ENCODE measurements at regions not wholly inside any gene's neighbourhood (a gene's known extent, or its start where the extent isn't known, plus 50 kb on each side); places are given as distances from the start of the nearest gene placed in this dataset.

GRCh38 chr14:86279405-86279804 is 749.5 kb downstream of the FLRT2 start:
- intact Hi-C loops (cut with micrococcal nuclease; ENCODE audit: unreplicated experiment), result no loop called here
- TF ChIP-seq, protein P1, sequence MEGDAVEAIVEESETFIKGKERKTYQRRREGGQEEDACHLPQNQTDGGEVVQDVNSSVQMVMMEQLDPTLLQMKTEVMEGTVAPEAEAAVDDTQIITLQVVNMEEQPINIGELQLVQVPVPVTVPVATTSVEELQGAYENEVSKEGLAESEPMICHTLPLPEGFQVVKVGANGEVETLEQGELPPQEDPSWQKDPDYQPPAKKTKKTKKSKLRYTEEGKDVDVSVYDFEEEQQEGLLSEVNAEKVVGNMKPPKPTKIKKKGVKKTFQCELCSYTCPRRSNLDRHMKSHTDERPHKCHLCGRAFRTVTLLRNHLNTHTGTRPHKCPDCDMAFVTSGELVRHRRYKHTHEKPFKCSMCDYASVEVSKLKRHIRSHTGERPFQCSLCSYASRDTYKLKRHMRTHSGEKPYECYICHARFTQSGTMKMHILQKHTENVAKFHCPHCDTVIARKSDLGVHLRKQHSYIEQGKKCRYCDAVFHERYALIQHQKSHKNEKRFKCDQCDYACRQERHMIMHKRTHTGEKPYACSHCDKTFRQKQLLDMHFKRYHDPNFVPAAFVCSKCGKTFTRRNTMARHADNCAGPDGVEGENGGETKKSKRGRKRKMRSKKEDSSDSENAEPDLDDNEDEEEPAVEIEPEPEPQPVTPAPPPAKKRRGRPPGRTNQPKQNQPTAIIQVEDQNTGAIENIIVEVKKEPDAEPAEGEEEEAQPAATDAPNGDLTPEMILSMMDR (IDR thresholded peaks at IDR 0.05; ENCODE audit: unreplicated experiment), result no peak
- no peaks in the 10 kb centered on the region for H3K27me3 Mint-ChIP-seq (ENCODE audit: unreplicated experiment)
- H3K27ac Mint-ChIP-seq (ENCODE audit: unreplicated experiment), result no peak overlapping the region
- peaks cover 3% of the 10 kb centered on the region for H3K9me3 Mint-ChIP-seq (ENCODE audit: low read depth, unreplicated experiment)
- no peak for DNase-seq
- H3K4me1 Mint-ChIP-seq (ENCODE audit: low read depth, unreplicated experiment), result no peaks in the 10 kb centered on the region
- CTCF ChIA-PET, result no interaction called here
- BruUV-seq (replicated peaks), result no TSS peak
- no peak overlapping the region for H3K4me3 Mint-ChIP-seq (ENCODE audit: low read depth, unreplicated experiment)
- no peaks in the 10 kb centered on the region for H3K36me3 Mint-ChIP-seq (ENCODE audit: insufficient read depth, unreplicated experiment)

DNA sequence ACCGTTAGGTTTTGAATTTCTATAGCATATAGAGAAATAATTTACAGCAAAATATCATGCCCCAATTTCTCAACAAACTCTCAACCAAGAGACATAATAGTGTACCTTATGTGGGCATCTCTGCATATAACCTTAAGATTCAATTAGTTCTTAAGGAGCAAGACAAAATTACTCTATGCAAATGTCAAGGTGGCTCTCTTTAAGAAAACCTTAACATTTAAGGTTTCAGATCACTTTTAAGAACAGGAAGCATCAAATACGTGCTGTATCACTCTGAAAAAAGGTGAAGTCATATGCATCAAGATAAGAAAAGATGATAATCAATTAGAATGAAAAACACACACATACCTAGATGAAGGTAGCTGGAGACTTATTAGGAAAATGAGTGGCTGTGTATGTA is 728.0 kb downstream of the FLRT2 start:
- no peak overlapping the region for H3K4me3 Mint-ChIP-seq (ENCODE audit: low read depth, unreplicated experiment)
- no peaks in the 10 kb centered on the region for H3K36me3 Mint-ChIP-seq (ENCODE audit: insufficient read depth, unreplicated experiment)
- CTCF ChIA-PET, result no interaction called here
- no TSS peak for BruUV-seq (replicated peaks)
- no peaks in the 10 kb centered on the region for H3K27me3 Mint-ChIP-seq (ENCODE audit: unreplicated experiment)
- intact Hi-C loops (cut with micrococcal nuclease; ENCODE audit: unreplicated experiment), result no loop called here
- peaks cover 8% of the 10 kb centered on the region for H3K9me3 Mint-ChIP-seq (ENCODE audit: low read depth, unreplicated experiment)
- H3K4me1 Mint-ChIP-seq (ENCODE audit: low read depth, unreplicated experiment), result no peaks in the 10 kb centered on the region
- no peak for DNase-seq
- no peak overlapping the region for H3K27ac Mint-ChIP-seq (ENCODE audit: unreplicated experiment)
- TF ChIP-seq, protein P1 (IDR thresholded peaks at IDR 0.05; ENCODE audit: unreplicated experiment), result no peak

DNA sequence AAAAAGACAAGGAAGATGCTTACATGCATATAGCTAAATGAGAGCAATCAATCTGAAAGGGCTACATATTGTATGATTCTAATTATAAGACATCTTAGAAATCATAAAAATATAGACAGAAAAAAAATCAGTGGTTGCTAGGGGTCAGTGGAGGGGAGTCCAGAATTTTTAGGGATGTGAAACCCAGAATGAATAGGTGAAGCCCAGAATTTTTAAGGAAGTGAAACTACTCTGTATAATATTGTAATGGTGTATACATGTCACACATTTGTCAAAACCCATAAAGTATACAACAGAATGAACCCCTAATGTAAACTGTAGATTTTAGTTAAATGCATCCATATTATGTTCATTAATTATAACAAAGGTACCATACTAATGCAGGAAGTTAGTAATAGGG is 713.2 kb downstream of the FLRT2 start:
- H3K27me3 Mint-ChIP-seq (ENCODE audit: unreplicated experiment), result no peaks in the 10 kb centered on the region
- no peak overlapping the region for H3K27ac Mint-ChIP-seq (ENCODE audit: unreplicated experiment)
- H3K4me1 Mint-ChIP-seq (ENCODE audit: low read depth, unreplicated experiment), result no peaks in the 10 kb centered on the region
- no TSS peak for BruUV-seq (replicated peaks)
- CTCF ChIA-PET, result no interaction called here
- DNase-seq, result no peak
- H3K36me3 Mint-ChIP-seq (ENCODE audit: insufficient read depth, unreplicated experiment), result no peaks in the 10 kb centered on the region
- no peak overlapping the region for H3K4me3 Mint-ChIP-seq (ENCODE audit: low read depth, unreplicated experiment)
- TF ChIP-seq, protein P1 (IDR thresholded peaks at IDR 0.05; ENCODE audit: unreplicated experiment), result no peak
- no peaks in the 10 kb centered on the region for H3K9me3 Mint-ChIP-seq (ENCODE audit: low read depth, unreplicated experiment)
- intact Hi-C loops (cut with micrococcal nuclease; ENCODE audit: unreplicated experiment), result no loop called here

DNA sequence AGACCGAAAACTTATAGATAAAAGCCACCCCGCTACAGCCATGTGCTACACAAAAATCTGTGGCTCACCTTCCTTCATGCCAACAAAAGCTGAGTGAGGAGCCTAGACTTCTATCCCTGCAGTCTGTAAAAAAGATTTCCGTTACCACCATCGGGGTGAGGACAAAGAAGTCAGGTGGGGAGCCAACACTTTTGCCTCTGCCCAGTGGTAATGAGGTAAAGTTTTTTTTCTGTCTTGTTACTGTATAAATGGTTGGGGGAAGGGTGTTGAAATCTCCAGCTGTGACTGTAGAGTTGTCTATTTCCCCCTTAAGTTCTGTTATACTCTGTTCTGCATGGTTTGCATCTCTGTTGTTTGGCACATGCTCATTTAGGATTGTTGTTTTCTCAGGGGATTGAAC is 707.8 kb downstream of the FLRT2 start:
- CTCF ChIA-PET, result interaction anchor here (0.7 kb wide), 1 partner anchor 386 kb away, joined by 3 read pairs; no protein-coding TSS in a partner anchor
- Mint-ChIP-seq H3K36me3 (ENCODE audit: insufficient read depth, unreplicated experiment) (no peaks in the 10 kb centered on the region), H3K27ac (ENCODE audit: unreplicated experiment) (no peak overlapping the region)

More for the DNA sequence above, 707.8 kb downstream of the FLRT2 start:
- no peak overlapping the region for H3K4me3 Mint-ChIP-seq (ENCODE audit: low read depth, unreplicated experiment)
- H3K4me1 Mint-ChIP-seq (ENCODE audit: low read depth, unreplicated experiment), result no peaks in the 10 kb centered on the region
- intact Hi-C loops (cut with micrococcal nuclease; ENCODE audit: unreplicated experiment), result no loop called here
- no peak for DNase-seq
- TF ChIP-seq, protein P1 (IDR thresholded peaks at IDR 0.05; ENCODE audit: unreplicated experiment), result no peak
- no peaks in the 10 kb centered on the region for H3K27me3 Mint-ChIP-seq (ENCODE audit: unreplicated experiment)
- no TSS peak for BruUV-seq (replicated peaks)
- H3K9me3 Mint-ChIP-seq (ENCODE audit: low read depth, unreplicated experiment), result no peaks in the 10 kb centered on the region

Data from Calu3 (cell line).